Panc1 (cell line): ENCODE measurements at regions not wholly inside any gene's neighbourhood (a gene's known extent, or its start where the extent isn't known, plus 50 kb on each side); places are given as distances from the start of the nearest gene placed in this dataset.

Source experiments
- CTCF ChIP-seq: fragments of 450-650 bp; IDR thresholded peaks from 2 replicates; pipeline ENCODE4 v1.5.1; 2017; ENCODE audit warnings: mild to moderate bottlenecking
- POLR2AphosphoS5 ChIP-seq: IDR thresholded peaks from 2 replicates; pipeline ENCODE4 v1.6.1; 2012; ENCODE audit warnings: mild to moderate bottlenecking, low read depth, low read length, moderate library complexity
- REST ChIP-seq, 2 experiments: IDR thresholded peaks; 2 replicates each; pipeline ENCODE4 v1.6.1; 2011 to 2012; ENCODE audit warnings: low read depth in 2 of 2, control low read depth in 1 of 2, low read length in 1 of 2, mild to moderate bottlenecking in 1 of 2, moderate library complexity in 1 of 2; ENCODE audit not compliant: insufficient read depth in 1 of 2
- TCF7L2 ChIP-seq: IDR thresholded peaks from 2 replicates; pipeline ENCODE4 v1.6.1; 2011; ENCODE audit warnings: mild to moderate bottlenecking, low read depth, low read length, inconsistent platforms

GRCh38 chr7:1329261-1329660 is 96.6 kb downstream of the UNCX start:
- TF ChIP-seq CTCF = no peak
- TF ChIP-seq REST (IDR thresholded peaks at IDR 0.05; ENCODE audit: insufficient read depth in 1 of 2, low read depth in 2 of 2, low read length in 1 of 2) = no peak
- no peak for TF ChIP-seq TCF7L2
- TF ChIP-seq POLR2AphosphoS5 = no peak
